Stimulated activated CD4-positive, alpha-beta T cell treated with anti-CD3 and anti-CD28 coated beads, Interleukin-4, amount 100 ng/mL, for 48 hours (primary cell): ENCODE measurements at regions not wholly inside any gene's neighbourhood (a gene's known extent, or its start where the extent isn't known, plus 50 kb on each side); places are given as distances from the start of the nearest gene placed in this dataset.

ENCODE experiments used
- DNase-seq, 2 donors: peaks; one replicate each; pipeline ENCODE4 v3.0.0-alpha.2; 2020; ENCODE audit warnings: low read depth in 2 of 2

- DNase-seq: no peak
Observed at GRCh38 chr5:135248801-135249231, 150.2 kb downstream of the MACROH2A1 start.

GRCh38 chr5:135246923-135247795 lies 151.9 kb downstream of the MACROH2A1 start:
- no peak for DNase-seq

GRCh38 chr5:135246605-135246922 lies 152.5 kb downstream of the MACROH2A1 start:
- DNase-seq: no peak

GRCh38 chr5:135245521-135246499 lies 153.2 kb downstream of the MACROH2A1 start:
- DNase-seq: no peak

GRCh38 chr5:135244620-135245021 lies 154.4 kb downstream of the MACROH2A1 start:
- no peak for DNase-seq

GRCh38 chr5:135243556-135244285 lies 155.3 kb downstream of the MACROH2A1 start:
- DNase-seq: no peak

GRCh38 chr5:135242866-135243555 lies 156.0 kb downstream of the MACROH2A1 start:
- DNase-seq: no peak

- DNase-seq: no peak
Observed at GRCh38 chr5:135242021-135242865, 156.8 kb downstream of the MACROH2A1 start.

- DNase-seq: no peak
Observed at GRCh38 chr5:135241536-135241935, 157.5 kb downstream of the MACROH2A1 start.

- no peak for DNase-seq
Observed at GRCh38 chr5:135240781-135241360, 158.2 kb downstream of the MACROH2A1 start.

- no peak for DNase-seq
Observed at GRCh38 chr5:135240283-135240633, 158.8 kb downstream of the MACROH2A1 start.

GRCh38 chr5:135239453-135240282 lies 159.4 kb downstream of the MACROH2A1 start:
- DNase-seq: no peak

- no peak for DNase-seq
Observed at GRCh38 chr5:135238622-135239452, 160.2 kb downstream of the MACROH2A1 start.

GRCh38 chr5:135237748-135238103 lies 161.3 kb downstream of the MACROH2A1 start:
- DNase-seq: no peak

GRCh38 chr5:135236908-135237747 lies 161.9 kb downstream of the MACROH2A1 start:
- no peak for DNase-seq

GRCh38 chr5:135236228-135236907 lies 162.7 kb downstream of the MACROH2A1 start:
- no peak for DNase-seq
